ENCODE measurements at regions not wholly inside any gene's neighbourhood (a gene's known extent, or its start where the extent isn't known, plus 50 kb on each side); places are given as distances from the start of the nearest gene placed in this dataset.
"Not testable (repeated sequence)": the region's sequence is repeated elsewhere in the genome, so short reads cannot be mapped to it uniquely, and the experiment has no call there.

DNA sequence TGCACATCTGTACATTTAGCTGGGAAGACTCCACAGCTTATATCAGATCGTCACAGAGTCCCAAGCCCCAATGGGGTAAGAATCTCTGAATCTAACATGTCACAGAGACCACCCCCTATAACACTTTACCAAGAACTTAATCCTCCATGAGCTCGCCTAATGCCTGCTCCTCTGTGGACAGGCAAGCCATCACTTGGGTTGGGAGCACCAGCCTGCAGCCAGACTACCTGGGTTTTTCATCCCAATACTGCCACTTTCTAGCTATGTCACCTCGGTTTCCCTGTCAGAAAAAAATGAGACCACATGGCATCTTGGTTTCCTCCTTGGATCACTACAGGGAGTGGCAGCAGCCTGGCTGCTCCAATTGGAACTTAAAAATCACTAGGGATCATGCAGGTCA, 277.9 kb upstream of the TLE3 start:
- TF ChIP-seq, protein P1, sequence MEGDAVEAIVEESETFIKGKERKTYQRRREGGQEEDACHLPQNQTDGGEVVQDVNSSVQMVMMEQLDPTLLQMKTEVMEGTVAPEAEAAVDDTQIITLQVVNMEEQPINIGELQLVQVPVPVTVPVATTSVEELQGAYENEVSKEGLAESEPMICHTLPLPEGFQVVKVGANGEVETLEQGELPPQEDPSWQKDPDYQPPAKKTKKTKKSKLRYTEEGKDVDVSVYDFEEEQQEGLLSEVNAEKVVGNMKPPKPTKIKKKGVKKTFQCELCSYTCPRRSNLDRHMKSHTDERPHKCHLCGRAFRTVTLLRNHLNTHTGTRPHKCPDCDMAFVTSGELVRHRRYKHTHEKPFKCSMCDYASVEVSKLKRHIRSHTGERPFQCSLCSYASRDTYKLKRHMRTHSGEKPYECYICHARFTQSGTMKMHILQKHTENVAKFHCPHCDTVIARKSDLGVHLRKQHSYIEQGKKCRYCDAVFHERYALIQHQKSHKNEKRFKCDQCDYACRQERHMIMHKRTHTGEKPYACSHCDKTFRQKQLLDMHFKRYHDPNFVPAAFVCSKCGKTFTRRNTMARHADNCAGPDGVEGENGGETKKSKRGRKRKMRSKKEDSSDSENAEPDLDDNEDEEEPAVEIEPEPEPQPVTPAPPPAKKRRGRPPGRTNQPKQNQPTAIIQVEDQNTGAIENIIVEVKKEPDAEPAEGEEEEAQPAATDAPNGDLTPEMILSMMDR (IDR thresholded peaks at IDR 0.05), result no peak
- no peak overlapping the region for H3K4me3 ChIP-seq
- H3K36me3 ChIP-seq, result no peaks in the 10 kb centered on the region
- DNase-seq (ENCODE audit: low spot score) (no peak), ATAC-seq (ENCODE audit: insufficient number of reproducible peaks, low FRiP score, low read depth) (no peak)
- H3K27me3 ChIP-seq (replicated peaks; ENCODE audit: insufficient read depth), result no peaks in the 10 kb centered on the region
- H3K27ac ChIP-seq, result no peak overlapping the region
- peaks cover 15 to 30% of the 10 kb centered on the region in 2 donors for H3K4me1 ChIP-seq (ENCODE audit: control insufficient read depth in 1 of 2, low read depth in 2 of 2)
- H3K9me3 ChIP-seq, result no peaks in the 10 kb centered on the region

DNA sequence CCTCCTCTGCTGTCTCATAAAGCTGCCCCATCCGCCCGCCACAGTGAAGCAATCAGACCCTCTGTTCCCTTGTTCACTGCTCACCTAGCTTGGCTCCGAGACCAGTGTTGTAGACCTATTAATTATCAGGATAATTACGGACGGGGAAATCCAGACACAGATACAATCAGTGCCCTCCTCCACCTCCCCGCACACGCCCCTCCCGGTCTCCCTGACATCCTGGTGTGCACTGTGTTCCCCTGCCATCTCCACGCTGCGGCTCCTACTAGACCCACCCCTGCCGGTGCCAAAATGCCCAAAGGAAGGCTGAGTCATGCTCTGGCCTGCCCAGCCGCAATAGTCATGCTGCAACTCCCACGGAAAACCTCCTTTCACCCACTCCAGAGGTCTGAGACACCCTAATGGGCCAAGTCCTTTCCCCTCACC, 277.3 kb upstream of the TLE3 start:
- H3K27me3 ChIP-seq (replicated peaks; ENCODE audit: insufficient read depth), result no peaks in the 10 kb centered on the region
- TF ChIP-seq, protein P1 (IDR thresholded peaks at IDR 0.05), result no peak
- DNase-seq (ENCODE audit: low spot score) (peak; percentile 25), ATAC-seq (ENCODE audit: insufficient number of reproducible peaks, low FRiP score, low read depth) (peak; percentile 67)
- H3K9me3 ChIP-seq, result no peaks in the 10 kb centered on the region
- H3K4me3 ChIP-seq, result no peak overlapping the region
- H3K36me3 ChIP-seq, result no peaks in the 10 kb centered on the region
- H3K4me1 ChIP-seq (ENCODE audit: control insufficient read depth in 1 of 2, low read depth in 2 of 2), result peaks cover 15 to 30% of the 10 kb centered on the region in 2 donors
- H3K27ac ChIP-seq, result no peak overlapping the region

DNA sequence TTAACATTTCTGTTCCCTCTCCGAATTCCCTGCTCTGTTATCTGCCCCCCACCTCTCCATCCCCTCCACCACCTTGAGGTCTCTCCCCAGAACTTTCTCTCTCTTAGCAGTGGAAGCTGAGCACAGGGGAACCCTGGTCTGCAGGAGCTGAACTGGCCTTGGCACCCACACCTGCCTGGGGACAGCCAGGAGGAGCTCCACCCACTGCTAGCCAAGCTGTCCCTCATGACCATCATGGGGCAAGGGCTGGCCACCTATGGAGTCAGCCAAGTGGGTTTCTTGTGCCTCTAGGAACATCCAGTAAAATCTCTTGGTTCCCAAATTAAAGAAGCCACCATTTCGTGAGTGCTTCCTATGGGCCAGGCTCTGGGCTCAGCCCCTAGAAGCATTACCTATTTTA, 276.4 kb upstream of the TLE3 start:
- H3K36me3 ChIP-seq, result no peaks in the 10 kb centered on the region
- DNase-seq (ENCODE audit: low spot score) (no peak), ATAC-seq (ENCODE audit: insufficient number of reproducible peaks, low FRiP score, low read depth) (no peak)
- H3K4me3 ChIP-seq, result no peak overlapping the region
- no peaks in the 10 kb centered on the region for H3K9me3 ChIP-seq
- H3K4me1 ChIP-seq (ENCODE audit: control insufficient read depth in 1 of 2, low read depth in 2 of 2), result peaks cover 15 to 30% of the 10 kb centered on the region in 2 donors
- TF ChIP-seq, protein P1 (IDR thresholded peaks at IDR 0.05), result no peak
- no peaks in the 10 kb centered on the region for H3K27me3 ChIP-seq (replicated peaks; ENCODE audit: insufficient read depth)
- H3K27ac ChIP-seq, result no peak overlapping the region

DNA sequence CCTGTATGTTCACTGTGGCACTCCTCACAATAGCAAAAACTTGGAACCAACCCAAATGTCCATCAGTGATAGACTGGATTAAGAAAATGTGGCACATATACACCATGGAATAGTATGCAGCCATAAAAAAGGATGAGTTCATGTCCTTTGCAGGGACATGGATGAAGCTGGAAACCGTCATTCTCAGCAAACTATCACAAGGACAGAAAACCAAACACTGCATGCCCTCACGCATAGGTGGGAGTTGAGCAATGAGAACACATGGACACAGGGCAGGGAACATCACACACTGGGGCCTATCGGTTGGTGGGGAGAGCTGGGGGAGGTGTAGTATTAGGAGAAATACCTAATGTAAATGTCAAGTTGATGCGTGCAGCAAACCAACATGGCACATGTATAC, 275.7 kb upstream of the TLE3 start:
- peaks cover 15 to 30% of the 10 kb centered on the region in 2 donors for H3K4me1 ChIP-seq (ENCODE audit: control insufficient read depth in 1 of 2, low read depth in 2 of 2)
- H3K9me3 ChIP-seq; H3K4me3 ChIP-seq; H3K27ac ChIP-seq; H3K36me3 ChIP-seq; DNase-seq (ENCODE audit: low spot score); ATAC-seq (ENCODE audit: insufficient number of reproducible peaks, low FRiP score, low read depth); H3K27me3 ChIP-seq (replicated peaks; ENCODE audit: insufficient read depth): not testable (repeated sequence)

DNA sequence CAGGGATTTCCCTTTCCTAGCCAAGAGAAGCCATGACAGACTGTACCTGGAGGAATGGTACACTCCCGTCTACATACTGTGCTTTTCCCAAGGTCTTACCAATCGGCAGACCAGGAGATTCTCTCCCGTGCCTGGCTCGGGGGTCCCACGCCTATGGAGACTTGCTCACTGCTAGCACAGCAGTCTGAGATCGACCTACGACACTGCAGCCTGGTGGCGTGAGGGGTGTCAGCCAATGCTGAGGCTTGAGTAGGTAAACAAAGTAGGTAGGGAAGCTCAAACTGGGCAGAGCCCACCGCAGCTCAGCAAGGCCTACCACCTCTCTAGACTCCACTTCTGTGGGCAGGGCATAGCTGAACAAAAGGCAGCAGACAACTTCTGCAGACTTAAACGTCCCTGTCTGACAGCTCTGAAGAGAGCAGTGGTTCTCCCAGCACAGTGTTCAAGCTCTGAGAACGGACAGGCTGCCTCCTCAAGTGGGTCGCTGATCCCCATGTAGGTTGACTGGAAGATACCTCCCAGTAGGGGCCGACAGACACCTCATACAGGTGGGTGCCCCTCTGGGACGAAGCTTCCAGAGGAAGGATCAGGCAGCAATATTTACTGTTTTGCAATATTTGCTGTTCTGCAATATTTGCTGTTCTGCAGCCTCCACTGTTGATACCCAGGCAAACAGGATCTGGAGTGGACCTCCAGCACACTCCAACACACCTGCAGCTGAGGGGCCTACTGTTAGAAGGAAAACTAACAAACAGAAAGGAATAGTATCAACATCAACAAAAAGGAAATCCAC, 270.4 kb upstream of the TLE3 start:
- H3K27me3 ChIP-seq (replicated peaks; ENCODE audit: insufficient read depth); H3K9me3 ChIP-seq; DNase-seq (ENCODE audit: low spot score); ATAC-seq (ENCODE audit: insufficient number of reproducible peaks, low FRiP score, low read depth); H3K4me3 ChIP-seq; H3K4me1 ChIP-seq (ENCODE audit: control insufficient read depth in 1 of 2, low read depth in 2 of 2); H3K36me3 ChIP-seq; H3K27ac ChIP-seq: not testable (repeated sequence)

DNA sequence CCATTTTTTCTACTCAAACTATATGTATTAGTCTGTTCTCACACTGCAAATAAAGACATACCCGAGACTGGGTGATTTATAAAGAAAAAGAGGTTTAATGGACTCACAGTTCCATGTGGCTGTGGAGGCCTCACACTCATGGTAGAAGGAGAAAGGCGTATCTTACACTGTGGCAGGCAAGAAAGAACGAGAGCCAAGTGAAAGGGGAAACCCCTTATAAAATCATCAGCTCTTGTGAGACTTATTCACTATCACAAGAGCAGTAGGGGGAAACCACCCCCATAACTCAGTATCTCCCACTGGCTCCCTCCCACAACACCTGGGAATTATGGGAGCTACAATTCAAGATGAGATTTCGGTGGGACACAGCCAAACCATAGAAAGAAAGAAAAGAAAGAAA, 266.3 kb upstream of the TLE3 start:
- H3K36me3 ChIP-seq; H3K27me3 ChIP-seq (replicated peaks; ENCODE audit: insufficient read depth); ATAC-seq (ENCODE audit: insufficient number of reproducible peaks, low FRiP score, low read depth); H3K9me3 ChIP-seq; H3K27ac ChIP-seq; H3K4me3 ChIP-seq; H3K4me1 ChIP-seq (ENCODE audit: control insufficient read depth in 1 of 2, low read depth in 2 of 2); DNase-seq (ENCODE audit: low spot score): not testable (repeated sequence)
